ENCODE measurements at regions not wholly inside any gene's neighbourhood (a gene's known extent, or its start where the extent isn't known, plus 50 kb on each side); places are given as distances from the start of the nearest gene placed in this dataset.

GRCh38 chr6:148200781-148201180 lies 141.9 kb upstream of the SASH1 start:
- Histone ChIP-seq H3K27me3 (ENCODE audit: insufficient read depth, poor library complexity, severe bottlenecking) (peaks cover 8% of the 10 kb centered on the region), H3K27ac (replicated peaks) (no peak overlapping the region), H3K4me3 (replicated peaks; ENCODE audit: insufficient read depth, low read length) (no peak overlapping the region)
- TF ChIP-seq SPI1 (IDR thresholded peaks at IDR 0.05; ENCODE audit: borderline replicate concordance, low read depth) (peak; percentile 50; the same call in 1 of the 2 replicates), POLR2AphosphoS5 (IDR thresholded peaks at IDR 0.05; ENCODE audit: low read depth) (no peak), GABPA (IDR thresholded peaks at IDR 0.05; ENCODE audit: low read depth) (no peak), REST (IDR thresholded peaks at IDR 0.05; ENCODE audit: insufficient replicate concordance, low read depth) (no peak), CTCF (IDR thresholded peaks at IDR 0.05; ENCODE audit: insufficient read depth, low read length) (no peak)
- DNase-seq (ENCODE audit: low read depth in 1 of 2, low spot score in 1 of 2) = no peak

- H3K4me3 ChIP-seq (replicated peaks; ENCODE audit: insufficient read depth, low read length) = no peak overlapping the region
- no peak for TF ChIP-seq POLR2AphosphoS5 (IDR thresholded peaks at IDR 0.05; ENCODE audit: low read depth)
- TF ChIP-seq SPI1 (IDR thresholded peaks at IDR 0.05; ENCODE audit: borderline replicate concordance, low read depth) = no peak
- no peak for TF ChIP-seq CTCF (IDR thresholded peaks at IDR 0.05; ENCODE audit: insufficient read depth, low read length)
- TF ChIP-seq GABPA (IDR thresholded peaks at IDR 0.05; ENCODE audit: low read depth) = no peak
- no peak for TF ChIP-seq REST (IDR thresholded peaks at IDR 0.05; ENCODE audit: insufficient replicate concordance, low read depth)
- no peak for DNase-seq (ENCODE audit: low read depth in 1 of 2, low spot score in 1 of 2)
- peaks cover 16% of the 10 kb centered on the region for H3K27me3 ChIP-seq (ENCODE audit: insufficient read depth, poor library complexity, severe bottlenecking)
- no peak overlapping the region for H3K27ac ChIP-seq (replicated peaks)
Measured at GRCh38 chr6:148203281-148203925, 139.2 kb upstream of the SASH1 start.

GRCh38 chr6:148203970-148204369 lies 138.7 kb upstream of the SASH1 start:
- DNase-seq (ENCODE audit: low read depth in 1 of 2, low spot score in 1 of 2) = peak; percentile 54 to 91
- TF ChIP-seq CTCF (IDR thresholded peaks at IDR 0.05; ENCODE audit: insufficient read depth, low read length) = no peak
- peak; percentile 95 for TF ChIP-seq POLR2AphosphoS5 (IDR thresholded peaks at IDR 0.05; ENCODE audit: low read depth)
- peak; percentile 32; the same call in 1 of the 2 replicates for TF ChIP-seq GABPA (IDR thresholded peaks at IDR 0.05; ENCODE audit: low read depth)
- peak; percentile 61 for TF ChIP-seq SPI1 (IDR thresholded peaks at IDR 0.05; ENCODE audit: borderline replicate concordance, low read depth)
- TF ChIP-seq REST (IDR thresholded peaks at IDR 0.05; ENCODE audit: insufficient replicate concordance, low read depth) = no peak
- Histone ChIP-seq H3K27me3 (ENCODE audit: insufficient read depth, poor library complexity, severe bottlenecking) (peaks cover 16% of the 10 kb centered on the region), H3K4me3 (replicated peaks; ENCODE audit: insufficient read depth, low read length) (no peak overlapping the region), H3K27ac (replicated peaks) (no peak overlapping the region)

All from HL-60 (cell line).